ENCODE measurements at regions not wholly inside any gene's neighbourhood (a gene's known extent, or its start where the extent isn't known, plus 50 kb on each side); places are given as distances from the start of the nearest gene placed in this dataset.

DNA sequence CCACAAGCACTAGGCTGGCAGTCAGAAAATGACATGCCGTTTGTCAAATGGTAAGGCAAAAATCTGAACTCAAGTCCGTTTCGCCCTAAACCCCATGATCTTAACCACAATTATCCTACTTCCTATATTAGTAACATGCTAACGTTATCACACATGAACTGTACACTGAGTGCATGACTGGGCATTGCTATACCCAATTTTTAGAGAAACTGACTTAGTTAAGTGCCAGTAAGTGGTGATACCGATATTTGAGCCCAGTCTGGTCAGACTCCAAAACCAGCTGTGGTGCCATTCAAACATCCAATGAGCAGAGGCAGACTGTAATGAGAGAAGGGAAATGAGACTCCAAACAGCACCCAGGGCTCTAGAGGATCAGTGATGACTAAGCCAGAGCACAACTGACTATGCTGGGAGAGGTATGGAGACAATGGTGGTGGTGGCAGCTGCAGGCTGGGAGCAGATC is 311.7 kb upstream of the PKDCC start:
- TF ChIP-seq, protein P1, sequence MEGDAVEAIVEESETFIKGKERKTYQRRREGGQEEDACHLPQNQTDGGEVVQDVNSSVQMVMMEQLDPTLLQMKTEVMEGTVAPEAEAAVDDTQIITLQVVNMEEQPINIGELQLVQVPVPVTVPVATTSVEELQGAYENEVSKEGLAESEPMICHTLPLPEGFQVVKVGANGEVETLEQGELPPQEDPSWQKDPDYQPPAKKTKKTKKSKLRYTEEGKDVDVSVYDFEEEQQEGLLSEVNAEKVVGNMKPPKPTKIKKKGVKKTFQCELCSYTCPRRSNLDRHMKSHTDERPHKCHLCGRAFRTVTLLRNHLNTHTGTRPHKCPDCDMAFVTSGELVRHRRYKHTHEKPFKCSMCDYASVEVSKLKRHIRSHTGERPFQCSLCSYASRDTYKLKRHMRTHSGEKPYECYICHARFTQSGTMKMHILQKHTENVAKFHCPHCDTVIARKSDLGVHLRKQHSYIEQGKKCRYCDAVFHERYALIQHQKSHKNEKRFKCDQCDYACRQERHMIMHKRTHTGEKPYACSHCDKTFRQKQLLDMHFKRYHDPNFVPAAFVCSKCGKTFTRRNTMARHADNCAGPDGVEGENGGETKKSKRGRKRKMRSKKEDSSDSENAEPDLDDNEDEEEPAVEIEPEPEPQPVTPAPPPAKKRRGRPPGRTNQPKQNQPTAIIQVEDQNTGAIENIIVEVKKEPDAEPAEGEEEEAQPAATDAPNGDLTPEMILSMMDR (conservative IDR thresholded peaks at IDR 0.05 in 1 of 2, IDR thresholded peaks at IDR 0.05 in 1 of 2; ENCODE audit: extremely low read depth in 1 of 2, insufficient read depth in 1 of 2, low read depth in 1 of 2, low read length in 2 of 2) = no peak
- no peak for TF ChIP-seq EZH2 (IDR thresholded peaks at IDR 0.05; ENCODE audit: borderline replicate concordance, low read length)

All from mammary epithelial cell (primary cell).